ENCODE measurements at regions not wholly inside any gene's neighbourhood (a gene's known extent, or its start where the extent isn't known, plus 50 kb on each side); places are given as distances from the start of the nearest gene placed in this dataset.

- DNase-seq (ENCODE audit: extremely low read depth in 1 of 4, low spot score in 3 of 4) (no peak), FAIRE-seq (no peak), ATAC-seq (no peak)
- H3K27ac ChIP-seq (ENCODE audit: extremely low read depth, low read depth, low read length): no peak overlapping the region
- in situ Hi-C loops (cut with MboI) (no loop called here), intact Hi-C loops (cut with micrococcal nuclease) (no loop called here)
- no peaks in the 10 kb centered on the region for H3K27me3 ChIP-seq (ENCODE audit: control insufficient read depth in 2 of 2, insufficient read depth in 2 of 2, low read length in 2 of 2)
- no peaks in the 10 kb centered on the region for H3K9me3 ChIP-seq (replicated peaks; ENCODE audit: control insufficient read depth, insufficient read depth, low read depth, low read length)
- H3K9me1 ChIP-seq (ENCODE audit: control insufficient read depth, insufficient read depth, low read length): no peaks in the 10 kb centered on the region
- no peak overlapping the region for H3K4me2 ChIP-seq (ENCODE audit: insufficient read depth, low read length)
- no TSS peak for BruUV-seq (replicated peaks)
- no peak overlapping the region for H2AFZ ChIP-seq (ENCODE audit: low read depth, low read length)
- CTCF ChIA-PET (ENCODE audit: low intra/inter-chr PET ratio): no interaction called here
- WGBS (ENCODE audit: insufficient coverage, low coverage, missing lambda C conversion rate): 0% methylated on average over 1 of the region's 1 CpG
- H3K4me3 ChIP-seq: no peak overlapping the region
- POLR2A ChIA-PET: no interaction called here
- H3K79me2 ChIP-seq (ENCODE audit: control insufficient read depth, insufficient read depth, low read length): no peaks in the 10 kb centered on the region
- H4K20me1 ChIP-seq (replicated peaks; ENCODE audit: control insufficient read depth, insufficient read depth, low read length): no peaks in the 10 kb centered on the region
- H3K9ac ChIP-seq (ENCODE audit: insufficient read depth in 1 of 2, low read depth in 2 of 2, low read length in 2 of 2): no peak overlapping the region
- H3K4me1 ChIP-seq (replicated peaks in 1 of 2; ENCODE audit: control insufficient read depth in 2 of 2, insufficient read depth in 2 of 2, low read length in 2 of 2): no peaks in the 10 kb centered on the region
- H3K36me3 ChIP-seq (ENCODE audit: control insufficient read depth, insufficient read depth, low read length): no peaks in the 10 kb centered on the region
- TF ChIP-seq ATF2 (CRISPR knock-in tag; IDR thresholded peaks at IDR 0.05) (no peak), PHF20 (IDR thresholded peaks at IDR 0.05; ENCODE audit: partially characterized antibody) (no peak), ZNF347 (CRISPR knock-in tag; IDR thresholded peaks at IDR 0.05; ENCODE audit: low read depth) (no peak), ZBED1 (IDR thresholded peaks at IDR 0.05) (no peak), TEAD2 (tag; IDR thresholded peaks at IDR 0.05) (no peak), ATF3 (IDR thresholded peaks at IDR 0.05) (no peak), ATF3 (CRISPR knock-in tag; conservative IDR thresholded peaks at IDR 0.05) (no peak), AFF4 (CRISPR knock-in tag; IDR thresholded peaks at IDR 0.05) (no peak), SAFB2 (IDR thresholded peaks at IDR 0.05; ENCODE audit: borderline replicate concordance, low read depth, low read length, severe bottlenecking) (no peak), ETS1 (conservative IDR thresholded peaks at IDR 0.05; ENCODE audit: control insufficient read depth, low read depth, low read length) (no peak)
- TF ChIP-seq, protein P1, sequence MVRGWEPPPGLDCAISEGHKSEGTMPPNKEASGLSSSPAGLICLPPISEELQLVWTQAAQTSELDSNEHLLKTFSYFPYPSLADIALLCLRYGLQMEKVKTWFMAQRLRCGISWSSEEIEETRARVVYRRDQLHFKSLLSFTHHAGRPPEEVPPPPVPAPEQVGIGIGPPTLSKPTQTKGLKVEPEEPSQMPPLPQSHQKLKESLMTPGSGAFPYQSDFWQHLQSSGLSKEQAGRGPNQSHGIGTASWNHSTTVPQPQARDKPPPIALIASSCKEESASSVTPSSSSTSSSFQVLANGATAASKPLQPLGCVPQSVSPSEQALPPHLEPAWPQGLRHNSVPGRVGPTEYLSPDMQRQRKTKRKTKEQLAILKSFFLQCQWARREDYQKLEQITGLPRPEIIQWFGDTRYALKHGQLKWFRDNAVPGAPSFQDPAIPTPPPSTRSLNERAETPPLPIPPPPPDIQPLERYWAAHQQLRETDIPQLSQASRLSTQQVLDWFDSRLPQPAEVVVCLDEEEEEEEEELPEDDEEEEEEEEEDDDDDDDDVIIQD (CRISPR knock-in tag; IDR thresholded peaks at IDR 0.05): no peak
- TF ChIP-seq, protein P2, sequence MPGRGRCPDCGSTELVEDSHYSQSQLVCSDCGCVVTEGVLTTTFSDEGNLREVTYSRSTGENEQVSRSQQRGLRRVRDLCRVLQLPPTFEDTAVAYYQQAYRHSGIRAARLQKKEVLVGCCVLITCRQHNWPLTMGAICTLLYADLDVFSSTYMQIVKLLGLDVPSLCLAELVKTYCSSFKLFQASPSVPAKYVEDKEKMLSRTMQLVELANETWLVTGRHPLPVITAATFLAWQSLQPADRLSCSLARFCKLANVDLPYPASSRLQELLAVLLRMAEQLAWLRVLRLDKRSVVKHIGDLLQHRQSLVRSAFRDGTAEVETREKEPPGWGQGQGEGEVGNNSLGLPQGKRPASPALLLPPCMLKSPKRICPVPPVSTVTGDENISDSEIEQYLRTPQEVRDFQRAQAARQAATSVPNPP (IDR thresholded peaks at IDR 0.05; ENCODE audit: borderline replicate concordance, insufficient read depth, insufficient read length): no peak
Observed at GRCh38 chrX:23509256-23509655, 158.0 kb upstream of the PRDX4 start.

Measured in K562 (cell line).